ENCODE measurements at regions not wholly inside any gene's neighbourhood (a gene's known extent, or its start where the extent isn't known, plus 50 kb on each side); places are given as distances from the start of the nearest gene placed in this dataset.

- TF ChIP-seq CTCF (IDR thresholded peaks at IDR 0.05; ENCODE audit: extremely low read depth in 1 of 2, insufficient read depth in 1 of 2, low read depth in 1 of 2, low read length in 2 of 2) (no peak), POLR2AphosphoS5 (IDR thresholded peaks at IDR 0.05; ENCODE audit: insufficient read depth, low read depth, low read length) (no peak), POLR2A (IDR thresholded peaks at IDR 0.05; ENCODE audit: low read depth, low read length) (no peak), EZH2 (IDR thresholded peaks at IDR 0.05; ENCODE audit: borderline replicate concordance, low read depth, low read length, severe bottlenecking) (no peak), JUN (IDR thresholded peaks at IDR 0.05; ENCODE audit: borderline replicate concordance, insufficient read depth, insufficient read length, low read depth) (no peak)
Observed at GRCh38 chr12:104858611-104859543, 99.2 kb downstream of the SLC41A2 start.

Measured in endothelial cell of umbilical vein (primary cell).